ENCODE measurements at regions not wholly inside any gene's neighbourhood (a gene's known extent, or its start where the extent isn't known, plus 50 kb on each side); places are given as distances from the start of the nearest gene placed in this dataset.

DNA sequence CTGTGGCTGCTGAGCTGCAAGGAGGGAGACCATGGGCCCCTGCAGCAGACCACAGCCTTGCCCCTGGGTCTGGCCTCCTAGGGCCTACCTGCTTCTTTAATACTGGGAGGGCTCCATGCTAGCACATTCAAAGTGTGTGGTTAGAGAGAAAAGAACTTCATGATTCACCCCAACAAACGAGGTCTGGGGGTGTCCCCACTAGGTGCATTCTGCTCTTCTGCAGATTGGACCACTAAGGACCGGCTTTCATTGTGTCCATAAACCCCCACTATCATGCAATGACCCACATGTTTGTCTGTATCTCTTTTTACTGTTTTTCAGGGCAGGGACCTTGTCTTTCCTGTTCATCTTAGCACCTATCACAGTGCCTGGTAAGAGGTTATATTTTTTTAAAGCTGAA lies 185.4 kb downstream of the OMA1 start:
- DNase-seq, result no peak
- Histone ChIP-seq H3K4me3 (no peak overlapping the region), H3K4me1 (peaks cover 0 to 7% (median 0%) of the 10 kb centered on the region in 12 donors), H3K36me3 (no peaks in the 10 kb centered on the region), H3K27ac (no peak overlapping the region), H3K9me3 (no peaks in the 10 kb centered on the region), H3K27me3 (no peaks in the 10 kb centered on the region)
- no peak for TF ChIP-seq POLR2A (IDR thresholded peaks at IDR 0.05)
- 30 to 44% (median 38%) methylated on average over 2 of the region's 2 CpGs for WGBS, 4 donors
- intact Hi-C loops (cut with DNase I), result no loop called here
- no peak for ATAC-seq

DNA sequence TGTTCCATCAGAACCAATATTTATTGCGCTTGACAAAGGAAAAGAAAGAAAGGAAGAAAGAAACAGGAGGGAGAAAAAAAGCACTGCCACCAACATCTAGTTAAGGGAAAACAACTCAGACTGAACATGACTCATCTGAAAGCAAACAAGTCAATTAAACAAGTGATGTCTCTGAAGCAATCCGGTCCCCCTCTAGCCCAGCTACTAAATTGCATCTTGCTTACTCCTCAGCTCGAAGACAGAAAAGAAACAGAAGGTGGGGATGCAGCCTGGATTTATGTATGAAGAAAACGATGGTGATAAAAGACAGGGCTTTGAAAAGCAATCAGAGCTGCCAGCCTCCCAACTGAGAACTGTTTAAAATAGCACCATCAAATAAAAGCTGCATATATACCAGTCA lies 188.2 kb downstream of the OMA1 start:
- Histone ChIP-seq H3K4me3 (no peak overlapping the region), H3K9me3 (no peaks in the 10 kb centered on the region), H3K4me1 (peaks cover 0 to 11% (median 0%) of the 10 kb centered on the region in 12 donors), H3K27ac (no peak overlapping the region), H3K36me3 (no peaks in the 10 kb centered on the region), H3K27me3 (no peaks in the 10 kb centered on the region)
- DNase-seq (no peak), ATAC-seq (no peak)
- intact Hi-C loops (cut with DNase I), result no loop called here
- WGBS, 4 donors, result 57 to 75% (median 64%) methylated on average over 4 of the region's 4 CpGs
- TF ChIP-seq, protein P1, sequence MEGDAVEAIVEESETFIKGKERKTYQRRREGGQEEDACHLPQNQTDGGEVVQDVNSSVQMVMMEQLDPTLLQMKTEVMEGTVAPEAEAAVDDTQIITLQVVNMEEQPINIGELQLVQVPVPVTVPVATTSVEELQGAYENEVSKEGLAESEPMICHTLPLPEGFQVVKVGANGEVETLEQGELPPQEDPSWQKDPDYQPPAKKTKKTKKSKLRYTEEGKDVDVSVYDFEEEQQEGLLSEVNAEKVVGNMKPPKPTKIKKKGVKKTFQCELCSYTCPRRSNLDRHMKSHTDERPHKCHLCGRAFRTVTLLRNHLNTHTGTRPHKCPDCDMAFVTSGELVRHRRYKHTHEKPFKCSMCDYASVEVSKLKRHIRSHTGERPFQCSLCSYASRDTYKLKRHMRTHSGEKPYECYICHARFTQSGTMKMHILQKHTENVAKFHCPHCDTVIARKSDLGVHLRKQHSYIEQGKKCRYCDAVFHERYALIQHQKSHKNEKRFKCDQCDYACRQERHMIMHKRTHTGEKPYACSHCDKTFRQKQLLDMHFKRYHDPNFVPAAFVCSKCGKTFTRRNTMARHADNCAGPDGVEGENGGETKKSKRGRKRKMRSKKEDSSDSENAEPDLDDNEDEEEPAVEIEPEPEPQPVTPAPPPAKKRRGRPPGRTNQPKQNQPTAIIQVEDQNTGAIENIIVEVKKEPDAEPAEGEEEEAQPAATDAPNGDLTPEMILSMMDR (IDR thresholded peaks at IDR 0.05), result no peak
- no peak for TF ChIP-seq POLR2A (IDR thresholded peaks at IDR 0.05)

DNA sequence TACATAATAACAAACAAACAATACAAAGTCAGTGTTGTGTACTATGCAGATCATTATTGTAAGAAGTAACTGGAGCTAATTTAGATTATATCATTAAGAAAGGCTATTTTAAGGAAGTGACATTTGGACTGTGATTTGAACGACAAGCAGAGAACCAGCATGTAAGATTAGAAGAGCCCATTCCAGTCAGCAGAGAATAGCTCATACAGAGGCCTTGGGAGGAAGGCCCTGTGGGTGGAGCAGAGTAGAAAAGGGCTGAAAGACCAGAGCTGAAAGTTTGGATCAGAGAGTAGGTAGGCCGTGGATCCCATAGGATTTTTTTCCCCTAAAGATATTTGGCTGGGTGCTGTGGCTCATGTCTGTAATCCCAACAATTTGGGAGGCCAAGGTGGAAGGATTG lies 190.1 kb downstream of the OMA1 start:
- peak in 3 of 4 donors; percentile 41 to 86 (median 83) for ATAC-seq
- TF ChIP-seq, protein P1 (IDR thresholded peaks at IDR 0.05), result no peak
- TF ChIP-seq POLR2A (IDR thresholded peaks at IDR 0.05), result no peak
- no peaks in the 10 kb centered on the region for H3K36me3 ChIP-seq
- WGBS, 4 donors, result 33 to 49% (median 40%) methylated on average over 2 of the region's 2 CpGs
- H3K9me3 ChIP-seq, result peaks cover 0 to under 1% (median 0%) of the 10 kb centered on the region in 12 donors
- DNase-seq, result no peak
- intact Hi-C loops (cut with DNase I), result no loop called here
- no peaks in the 10 kb centered on the region for H3K27me3 ChIP-seq
- peaks cover 0 to 11% (median 0%) of the 10 kb centered on the region in 12 donors for H3K4me1 ChIP-seq
- no peak overlapping the region for H3K27ac ChIP-seq
- no peak overlapping the region for H3K4me3 ChIP-seq

DNA sequence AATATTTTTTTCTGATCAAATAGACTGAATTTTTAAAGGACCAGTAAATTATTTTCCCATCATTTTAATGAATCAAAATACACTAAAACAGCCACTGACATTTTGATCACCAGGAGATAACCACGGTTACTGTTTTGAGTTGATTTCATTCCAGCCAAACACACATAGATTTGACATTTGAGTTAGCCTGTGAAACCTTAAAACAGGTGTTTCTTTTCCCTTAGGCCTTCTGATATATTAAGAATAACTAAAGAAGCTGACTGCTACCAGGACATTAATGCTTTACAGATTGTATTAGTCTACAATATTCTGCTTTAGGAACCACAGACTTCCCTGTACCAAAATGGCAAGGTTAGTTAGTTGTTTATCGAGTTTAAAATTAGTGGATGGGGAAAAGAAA lies 193.4 kb downstream of the OMA1 start:
- WGBS, 4 donors, result 83 to 89% (median 87%) methylated on average over 2 of the region's 2 CpGs
- intact Hi-C loops (cut with DNase I), result no loop called here
- TF ChIP-seq, protein P1 (IDR thresholded peaks at IDR 0.05), result no peak
- TF ChIP-seq POLR2A (IDR thresholded peaks at IDR 0.05), result no peak

DNA sequence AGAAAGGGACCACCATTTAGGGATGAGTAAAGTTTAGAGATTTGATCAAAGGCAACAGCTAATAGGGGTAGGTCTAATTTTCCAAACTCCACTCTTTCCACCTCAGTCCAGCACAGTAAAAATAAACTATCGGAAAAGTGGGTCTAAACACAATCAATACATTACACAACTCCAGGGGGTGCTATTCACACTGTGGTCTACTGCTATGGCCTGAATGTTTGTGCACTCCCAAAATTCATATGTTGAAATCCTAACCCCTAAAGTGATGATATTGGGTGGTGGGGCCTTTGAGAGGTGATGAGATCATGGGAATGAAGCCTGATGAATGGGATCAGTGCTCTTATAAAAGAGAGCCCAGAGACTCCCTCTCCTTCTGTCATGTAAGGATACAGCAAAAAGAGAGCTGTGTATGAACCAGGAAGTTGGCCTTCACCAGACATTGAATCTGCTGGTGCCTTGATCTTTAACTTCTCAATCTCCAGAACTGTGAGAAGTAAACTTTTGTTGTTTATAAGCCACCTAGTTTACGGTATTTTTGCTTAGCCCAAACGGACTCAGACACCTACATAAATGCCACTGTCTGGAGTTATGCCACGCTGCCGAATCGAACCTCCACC lies 193.9 kb downstream of the OMA1 start:
- ATAC-seq, result no peak
- Histone ChIP-seq H3K4me3 (no peak overlapping the region), H3K27ac (no peak overlapping the region), H3K9me3 (peaks cover 0 to 12% (median 0%) of the 10 kb centered on the region in 12 donors), H3K27me3 (no peaks in the 10 kb centered on the region), H3K4me1 (peaks cover 0 to 11% (median 0%) of the 10 kb centered on the region in 12 donors), H3K36me3 (no peaks in the 10 kb centered on the region)
- no peak for DNase-seq
- WGBS, 4 donors, result 94 to 97% (median 95%) methylated on average over 6 of the region's 6 CpGs
- TF ChIP-seq, protein P1 (IDR thresholded peaks at IDR 0.05), result no peak
- no peak for TF ChIP-seq POLR2A (IDR thresholded peaks at IDR 0.05)
- intact Hi-C loops (cut with DNase I), result no loop called here

More for the DNA sequence above, 193.4 kb downstream of the OMA1 start:
- Histone ChIP-seq H3K27me3 (no peaks in the 10 kb centered on the region), H3K4me3 (no peak overlapping the region), H3K36me3 (no peaks in the 10 kb centered on the region), H3K9me3 (peaks cover 0 to 12% (median 0%) of the 10 kb centered on the region in 12 donors), H3K27ac (no peak overlapping the region), H3K4me1 (peaks cover 0 to 11% (median 0%) of the 10 kb centered on the region in 12 donors)
- DNase-seq (no peak), ATAC-seq (no peak)
